ENCODE measurements at regions not wholly inside any gene's neighbourhood (a gene's known extent, or its start where the extent isn't known, plus 50 kb on each side); places are given as distances from the start of the nearest gene placed in this dataset.
"Not testable (repeated sequence)": the region's sequence is repeated elsewhere in the genome, so short reads cannot be mapped to it uniquely, and the experiment has no call there.

DNA sequence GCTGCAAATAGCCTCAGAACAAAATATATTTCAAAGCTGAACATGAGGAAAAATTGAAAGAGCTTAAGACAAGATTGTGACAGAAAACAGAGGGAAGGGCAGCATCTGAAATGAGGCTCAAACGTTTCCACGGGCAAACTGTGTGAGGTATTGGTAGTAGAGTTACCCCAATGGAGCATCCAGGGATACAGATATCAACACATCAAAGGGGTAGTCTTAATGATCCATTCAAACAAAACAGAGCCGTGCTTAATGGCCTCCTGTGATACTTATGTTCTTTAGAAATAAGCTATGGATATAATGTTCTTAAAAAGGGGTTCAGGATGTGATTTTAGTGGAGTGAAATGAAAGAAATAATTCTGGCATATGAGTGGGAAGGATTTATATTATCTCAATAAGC lies 430.3 kb upstream of the PDZRN3 start:
- DNase-seq (ENCODE audit: low read depth, low spot score), result no peak

- DNase-seq (ENCODE audit: low read depth, low spot score), result no peak
Measured at GRCh38 chr3:74054566-74054965, 429.8 kb upstream of the PDZRN3 start.

DNA sequence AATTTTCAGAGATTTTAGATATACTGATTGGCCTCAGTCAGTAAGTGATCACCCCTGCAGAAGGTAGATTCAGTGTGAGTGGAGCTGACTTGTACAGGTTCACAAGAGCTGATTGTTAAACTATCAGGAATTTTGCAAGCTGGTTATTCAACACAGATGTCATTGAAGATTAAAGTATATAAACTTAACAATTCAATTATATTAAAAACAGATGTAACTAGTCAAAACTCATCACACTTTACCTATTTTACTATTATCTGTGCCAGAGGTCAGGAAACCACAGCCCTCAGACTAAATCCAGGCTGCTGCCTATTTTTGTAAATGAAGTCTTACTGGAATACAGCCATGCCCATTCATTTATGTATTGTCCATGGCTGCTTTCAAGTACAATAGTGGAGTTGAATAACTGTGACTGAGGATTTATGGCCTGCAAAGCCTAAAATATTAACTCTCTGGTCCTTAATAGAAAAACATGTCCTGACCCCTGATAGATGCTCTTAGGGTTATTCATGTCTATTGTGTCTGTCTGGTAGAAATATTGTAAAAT lies 429.3 kb upstream of the PDZRN3 start:
- DNase-seq (ENCODE audit: low read depth, low spot score), result no peak

- DNase-seq (ENCODE audit: low read depth, low spot score), result no peak
Measured at GRCh38 chr3:74049444-74049843, 424.7 kb upstream of the PDZRN3 start.

GRCh38 chr3:74048699-74049098 lies 424.0 kb upstream of the PDZRN3 start:
- DNase-seq (ENCODE audit: low read depth, low spot score), result no peak

GRCh38 chr3:74045000-74045399 lies 420.3 kb upstream of the PDZRN3 start:
- DNase-seq (ENCODE audit: low read depth, low spot score), result no peak

DNA sequence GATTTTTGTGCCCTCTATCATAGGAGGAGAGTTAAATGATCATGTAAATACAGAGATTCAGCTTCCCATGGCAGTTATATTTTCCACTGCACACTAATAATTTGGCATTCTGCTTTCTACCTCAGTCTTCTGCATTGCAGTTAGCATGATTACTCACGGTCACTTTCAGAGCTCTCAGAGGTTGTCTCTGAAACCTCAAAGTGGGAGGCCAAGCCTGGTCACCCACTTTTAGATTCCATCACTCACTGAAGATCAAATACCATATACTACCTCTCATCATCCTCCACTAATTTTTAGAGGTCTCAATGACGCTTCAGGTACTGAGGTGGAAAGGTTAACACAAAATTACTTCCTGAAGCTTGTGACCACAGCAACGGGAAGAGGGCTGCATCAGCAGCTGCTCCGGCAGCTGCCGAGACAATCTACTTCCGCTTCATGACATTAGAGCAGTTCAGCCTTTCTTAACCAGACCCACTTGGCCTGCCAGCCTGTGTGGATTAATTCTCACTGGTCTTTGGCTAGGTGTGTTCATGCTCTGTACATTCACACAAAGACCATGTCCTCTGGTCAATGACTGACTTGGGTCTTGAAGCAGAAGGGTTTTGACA lies 416.4 kb upstream of the PDZRN3 start:
- no peak for DNase-seq (ENCODE audit: low read depth, low spot score)

GRCh38 chr3:74039105-74039504 lies 414.4 kb upstream of the PDZRN3 start:
- no peak for DNase-seq (ENCODE audit: low read depth, low spot score)

DNA sequence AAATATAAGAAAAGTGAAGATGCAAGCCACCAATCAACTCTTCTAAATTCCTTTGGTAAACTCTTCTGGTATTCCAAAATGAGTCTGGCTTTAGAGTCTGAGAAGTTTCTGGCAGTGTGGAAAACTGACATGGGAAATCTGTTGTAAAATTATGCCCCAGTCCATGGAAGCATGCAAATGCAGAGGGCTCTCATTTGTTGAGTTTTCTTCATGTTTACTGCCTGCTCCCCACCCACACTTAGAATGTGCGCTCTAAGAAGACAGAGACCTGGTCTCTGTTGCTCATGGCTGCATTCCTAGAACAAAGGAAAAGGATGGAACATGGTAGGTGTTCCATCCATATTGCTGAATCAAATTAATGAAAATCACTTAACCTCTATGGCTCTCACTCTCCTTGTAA lies 411.8 kb upstream of the PDZRN3 start:
- DNase-seq (ENCODE audit: low read depth, low spot score), result no peak

GRCh38 chr3:74036102-74036501 lies 411.4 kb upstream of the PDZRN3 start:
- no peak for DNase-seq (ENCODE audit: low read depth, low spot score)

DNA sequence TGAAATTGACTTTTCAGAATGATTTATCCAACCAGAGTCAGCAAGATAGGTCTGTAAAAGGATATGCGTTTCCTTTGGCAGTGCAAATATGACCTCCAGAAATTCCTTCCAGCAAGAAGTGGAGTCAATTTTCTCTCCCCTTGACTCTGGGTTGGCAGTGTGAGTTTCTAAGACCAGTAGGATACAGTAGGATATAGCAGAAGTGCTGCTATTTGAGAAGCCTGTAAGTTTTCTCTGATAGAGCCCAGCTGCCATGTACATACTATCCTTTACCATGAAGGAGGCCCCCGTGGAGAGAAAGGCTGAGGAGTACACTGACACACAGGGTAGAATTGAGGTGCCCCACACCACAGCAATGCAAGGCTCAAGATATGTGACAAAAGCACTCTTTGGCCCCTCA lies 409.1 kb upstream of the PDZRN3 start:
- no peak for DNase-seq (ENCODE audit: low read depth, low spot score)

DNA sequence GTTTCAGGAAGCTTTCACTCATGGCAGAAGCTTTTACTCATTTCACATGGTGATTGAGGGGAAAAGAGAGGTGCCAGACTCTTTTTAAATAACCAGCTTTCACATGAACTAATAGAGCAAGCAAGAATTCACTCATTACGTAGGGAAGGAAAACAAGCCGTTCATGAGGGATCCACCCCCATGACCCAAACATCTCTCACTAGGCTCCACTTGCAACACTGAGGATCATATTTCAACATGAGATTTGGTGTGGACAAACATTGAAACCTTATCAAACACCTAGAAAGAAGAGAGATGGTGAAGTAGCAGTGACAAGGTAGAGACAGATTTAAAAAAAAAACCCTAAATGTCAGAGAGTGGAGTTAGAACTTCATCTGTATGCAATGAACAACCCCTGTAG lies 408.6 kb upstream of the PDZRN3 start:
- no peak for DNase-seq (ENCODE audit: low read depth, low spot score)

- no peak for DNase-seq (ENCODE audit: low read depth, low spot score)
Measured at GRCh38 chr3:74027121-74027520, 402.4 kb upstream of the PDZRN3 start.

GRCh38 chr3:74023395-74023794 lies 398.7 kb upstream of the PDZRN3 start:
- DNase-seq (ENCODE audit: low read depth, low spot score), result no peak

DNA sequence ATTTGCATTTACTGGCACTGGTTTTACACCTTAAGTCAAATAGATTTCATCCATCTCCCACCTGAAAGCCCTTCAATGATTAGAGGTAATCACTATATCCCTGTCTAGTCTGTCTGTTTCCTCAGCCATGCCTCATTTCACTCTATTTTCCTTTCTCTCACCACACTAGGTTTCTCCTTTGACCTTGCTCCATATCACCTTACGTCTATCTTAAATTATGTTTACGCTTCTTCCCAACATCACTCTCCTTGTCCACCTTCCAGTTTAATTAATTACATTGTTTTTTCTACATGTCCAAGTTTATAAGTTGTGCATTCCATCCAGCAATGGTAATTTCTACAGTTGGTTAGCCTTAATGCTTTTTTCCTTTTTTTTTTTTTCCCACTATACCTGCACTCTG lies 396.7 kb upstream of the PDZRN3 start:
- DNase-seq (ENCODE audit: low read depth, low spot score), result no peak

DNA sequence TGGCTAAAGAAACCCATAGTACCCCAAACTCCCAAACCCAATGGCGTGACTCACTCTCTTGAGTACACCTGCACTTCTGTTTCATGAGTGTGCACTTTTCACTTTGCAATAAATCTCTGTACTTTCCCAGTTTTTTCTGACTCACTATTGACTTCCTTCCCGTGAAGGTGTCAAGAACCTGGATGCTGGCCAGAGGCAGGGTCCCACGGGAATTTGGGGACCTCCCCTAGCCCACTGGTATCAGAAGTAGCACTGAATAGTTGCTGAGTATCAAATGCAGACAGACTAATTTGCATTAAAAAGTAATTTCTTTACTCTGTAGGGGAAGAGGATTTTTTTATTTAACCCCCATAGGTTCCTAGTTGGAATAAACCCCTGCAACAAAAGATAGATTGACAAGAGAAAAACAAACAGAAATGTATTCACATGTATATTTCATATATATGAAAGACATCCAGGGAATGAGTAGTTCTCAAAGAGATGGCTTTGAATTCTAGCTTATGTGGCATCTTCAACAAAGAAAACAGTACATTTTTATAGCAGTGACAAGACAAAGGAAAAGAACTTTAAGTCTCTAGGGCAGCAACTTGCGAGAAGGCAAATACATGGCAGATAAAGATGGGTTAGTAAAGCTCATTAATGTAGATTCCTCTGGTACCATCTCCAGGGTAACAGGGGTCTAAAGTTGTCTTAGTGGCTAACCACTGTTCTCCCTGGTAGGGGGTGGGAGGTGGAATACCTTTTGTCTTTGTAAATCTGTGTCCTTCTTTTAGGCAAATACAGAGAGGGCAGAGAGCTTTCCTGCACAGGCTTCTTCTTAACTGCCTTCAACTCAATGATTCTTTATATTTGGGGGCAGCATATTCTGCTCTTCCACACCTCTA lies 385.5 kb upstream of the PDZRN3 start:
- DNase-seq (ENCODE audit: low read depth, low spot score), result peak; percentile 9

DNA sequence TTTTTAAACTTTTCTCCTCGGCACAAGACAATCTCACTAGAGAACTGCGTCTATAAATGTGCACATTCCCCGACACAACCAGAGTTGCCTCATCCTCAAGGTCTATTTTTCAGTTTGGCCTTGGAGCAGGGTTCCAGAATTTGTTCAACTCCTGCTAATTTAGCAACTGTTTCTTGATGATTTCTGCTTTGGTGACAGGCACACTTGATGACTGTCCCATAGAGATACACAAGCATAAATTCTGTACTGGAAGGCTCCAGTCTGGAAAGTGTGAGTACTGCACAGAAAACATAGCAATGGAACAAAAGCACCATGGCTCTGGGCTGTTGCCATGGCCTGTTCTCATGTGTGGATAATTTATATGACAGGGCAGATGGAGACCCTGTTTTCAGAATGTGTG lies 379.6 kb upstream of the PDZRN3 start:
- no peak for DNase-seq (ENCODE audit: low read depth, low spot score)

GRCh38 chr3:74003734-74004133 lies 379.0 kb upstream of the PDZRN3 start:
- DNase-seq (ENCODE audit: low read depth, low spot score), result no peak

- no peak for DNase-seq (ENCODE audit: low read depth, low spot score)
Measured at GRCh38 chr3:74001436-74001835, 376.7 kb upstream of the PDZRN3 start.

- no peak for DNase-seq (ENCODE audit: low read depth, low spot score)
Measured at GRCh38 chr3:74000725-74001124, 376.0 kb upstream of the PDZRN3 start.

DNA sequence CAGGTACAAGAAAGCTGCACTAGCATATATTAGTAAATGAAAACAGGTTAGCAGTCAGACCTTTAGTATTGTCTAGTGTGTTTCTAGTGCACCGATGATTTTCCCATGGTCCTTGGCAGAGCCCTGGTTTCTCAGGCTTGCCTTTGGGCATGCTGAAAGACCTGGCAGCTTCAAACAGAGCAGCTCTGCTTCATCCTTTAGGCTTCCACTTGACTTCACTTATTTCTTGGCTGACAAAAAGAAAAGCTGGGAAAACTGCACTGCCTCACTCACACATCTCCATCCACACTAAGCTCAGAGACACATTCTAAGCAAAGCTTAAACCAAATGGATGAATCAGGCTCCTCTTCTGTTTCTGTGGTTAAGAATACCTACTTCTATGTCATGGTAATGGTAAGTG lies 374.8 kb upstream of the PDZRN3 start:
- no peak for DNase-seq (ENCODE audit: low read depth, low spot score)

DNA sequence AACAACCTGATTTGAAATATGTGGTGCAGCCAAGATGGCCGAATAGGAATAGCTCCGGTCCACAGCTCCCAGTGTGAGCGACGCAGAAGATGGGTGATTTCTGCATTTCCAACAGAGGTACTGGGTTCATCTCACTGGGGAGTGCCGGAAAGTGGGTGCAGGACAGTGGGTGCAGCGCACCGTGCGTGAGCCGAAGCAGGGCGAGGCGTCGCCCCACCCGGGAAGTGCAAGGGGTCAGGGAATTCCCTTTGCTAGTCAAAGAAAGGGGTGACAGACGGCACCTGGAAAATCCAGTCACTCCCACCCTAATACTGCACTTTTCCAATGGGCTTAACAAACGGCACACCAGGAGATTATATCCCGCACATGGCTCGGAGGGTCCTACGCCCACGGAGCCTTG lies 365.9 kb upstream of the PDZRN3 start:
- DNase-seq (ENCODE audit: low read depth, low spot score), result not testable (repeated sequence)

DNA sequence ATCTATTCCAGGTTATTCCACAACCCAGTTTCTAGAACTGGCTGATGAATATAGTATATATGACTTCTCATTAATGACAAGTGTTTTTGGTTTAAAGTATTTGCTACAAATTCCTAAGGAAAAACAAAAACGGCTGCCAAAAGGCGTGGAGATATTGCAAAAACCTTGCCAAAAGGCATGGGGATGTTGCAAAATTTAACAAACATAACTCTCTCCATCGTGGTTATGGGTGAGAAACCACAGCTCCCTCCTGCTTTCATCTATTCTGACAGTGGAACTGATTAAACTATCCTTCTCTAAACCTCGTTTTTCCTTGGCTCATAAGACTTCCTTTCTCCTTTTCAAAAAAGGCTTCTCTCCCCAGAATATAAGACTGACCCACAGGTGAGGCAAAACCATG lies 342.0 kb upstream of the PDZRN3 start:
- no peak for DNase-seq (ENCODE audit: low read depth, low spot score)

Data from iPS DF 19.7 (cell line).